ENCODE measurements at regions not wholly inside any gene's neighbourhood (a gene's known extent, or its start where the extent isn't known, plus 50 kb on each side); places are given as distances from the start of the nearest gene placed in this dataset.

GRCh38 chr18:75624869-75625268, 197.4 kb upstream of the SMIM21 start:
- Histone ChIP-seq H3K27me3 (ENCODE audit: insufficient read depth) (no peaks in the 10 kb centered on the region), H3F3A (replicated peaks; ENCODE audit: low read depth) (no peaks in the 10 kb centered on the region), H3K79me2 (replicated peaks; ENCODE audit: insufficient read depth) (no peaks in the 10 kb centered on the region), H3K9me2 (ENCODE audit: insufficient read depth) (no peaks in the 10 kb centered on the region; the same call in 1 of the 2 replicates), H3K27ac (ENCODE audit: low read depth) (no peak overlapping the region), H3K4me3 (no peak overlapping the region), H2AFZ (no peak overlapping the region), H4K20me1 (replicated peaks; ENCODE audit: insufficient read depth) (no peaks in the 10 kb centered on the region), H3K36me3 (ENCODE audit: insufficient read depth) (no peaks in the 10 kb centered on the region), H3K4me1 (ENCODE audit: insufficient read depth) (no peaks in the 10 kb centered on the region), H3K4me2 (no peak overlapping the region)
- no peak overlapping the region for H3K4me3 Mint-ChIP-seq
- no peak for DNase-seq (ENCODE audit: low spot score)
- H3K4me1 Mint-ChIP-seq: no peaks in the 10 kb centered on the region
- peaks cover 12% of the 10 kb centered on the region for H3K9me3 Mint-ChIP-seq
- H3K27ac Mint-ChIP-seq: no peak overlapping the region
- no peak for TF ChIP-seq ETS1 (IDR thresholded peaks at IDR 0.05)
- no peak for TF ChIP-seq ZNF331 (CRISPR knock-in tag; IDR thresholded peaks at IDR 0.05; ENCODE audit: low read depth)
- TF ChIP-seq EZH2phosphoT487 (IDR thresholded peaks at IDR 0.05; ENCODE audit: unreplicated experiment): no peak
- TF ChIP-seq CTCF (conservative IDR thresholded peaks at IDR 0.05; ENCODE audit: low read depth in 2 of 2): no peak
- no peak for TF ChIP-seq ZNF462 (CRISPR knock-in tag; IDR thresholded peaks at IDR 0.05)
- no peak for TF ChIP-seq ZNF114 (CRISPR knock-in tag; IDR thresholded peaks at IDR 0.05)
- no peak for TF ChIP-seq EZH2 (IDR thresholded peaks at IDR 0.05; ENCODE audit: low read depth, unreplicated experiment)
- TF ChIP-seq CREB1 (CRISPR knock-in tag; IDR thresholded peaks at IDR 0.05; ENCODE audit: low read depth): no peak
- no peak for TF ChIP-seq JUNB (IDR thresholded peaks at IDR 0.05; ENCODE audit: unreplicated experiment)
- no peak for TF ChIP-seq NANOG (IDR thresholded peaks at IDR 0.05; ENCODE audit: borderline replicate concordance)
- no peak for TF ChIP-seq POLR2AphosphoS5 (IDR thresholded peaks at IDR 0.05; ENCODE audit: low read depth)
- no peak for TF ChIP-seq REST (IDR thresholded peaks at IDR 0.05; ENCODE audit: unreplicated experiment)
- TF ChIP-seq STAT1 (IDR thresholded peaks at IDR 0.05; ENCODE audit: unreplicated experiment): no peak
- H3K36me3 Mint-ChIP-seq (ENCODE audit: low read depth): no peaks in the 10 kb centered on the region
- ATAC-seq: no peak
- H3K27me3 Mint-ChIP-seq (ENCODE audit: insufficient read depth, low read depth, poor library complexity): no peaks in the 10 kb centered on the region

All from GM23338 (cell line).